HepG2 (cell line): ENCODE measurements at regions not wholly inside any gene's neighbourhood (a gene's known extent, or its start where the extent isn't known, plus 50 kb on each side); places are given as distances from the start of the nearest gene placed in this dataset.

Experiments
- AKAP8 ChIP-seq: sonication (generic); formaldehyde crosslinking; IDR thresholded peaks from 2 replicates; pipeline ENCODE4 v1.5.1; 2020; ENCODE audit warnings: mild to moderate bottlenecking, missing genetic modification reagents
- ARNT2 ChIP-seq: sonication (generic); formaldehyde crosslinking; IDR thresholded peaks from 2 replicates; pipeline ENCODE4 v1.8.0; 2022; ENCODE audit warnings: mild to moderate bottlenecking, low read depth, missing genetic modification reagents, moderate library complexity
- CAMTA2 ChIP-seq: sonication (generic); formaldehyde crosslinking; IDR thresholded peaks from 2 replicates; pipeline ENCODE4 v1.4.0; 2020; ENCODE audit warnings: mild to moderate bottlenecking, missing genetic modification reagents, borderline replicate concordance
- GATAD2A ChIP-seq: IDR thresholded peaks from 2 replicates; pipeline ENCODE4 v1.6.1; 2016
- HDAC2 ChIP-seq: sonication (generic); formaldehyde crosslinking; IDR thresholded peaks from 2 replicates; pipeline ENCODE4 v1.4.0; 2020; ENCODE audit warnings: missing genetic modification reagents
- RFX1 ChIP-seq: fragments of 450-650 bp; IDR thresholded peaks from 2 replicates; pipeline ENCODE4 v1.6.1; 2017
- RFX3 ChIP-seq: IDR thresholded peaks from 2 replicates; pipeline ENCODE4 v1.6.1; 2016; ENCODE audit warnings: missing biosample characterization, missing genetic modification reagents
- XBP1 ChIP-seq: sonication (generic); formaldehyde crosslinking; IDR thresholded peaks from 2 replicates; pipeline ENCODE4 v1.5.0; 2020; ENCODE audit warnings: missing genetic modification reagents
- ZNF234 ChIP-seq: sonication (generic); formaldehyde crosslinking; conservative IDR thresholded peaks from 2 replicates; pipeline ENCODE4 v1.5.1; 2020; ENCODE audit warnings: mild to moderate bottlenecking, missing genetic modification reagents
- ZNF333 ChIP-seq: sonication (generic); formaldehyde crosslinking; IDR thresholded peaks from 2 replicates; pipeline ENCODE4 v1.4.0; 2020; ENCODE audit warnings: mild to moderate bottlenecking, missing genetic modification reagents, borderline replicate concordance
- ZNF7 ChIP-seq: IDR thresholded peaks from 2 replicates; pipeline ENCODE4 v1.6.1; 2016; ENCODE audit warnings: missing biosample characterization, missing genetic modification reagents
- TF ChIP-seq, protein P1 (sequence below): sonication (generic); formaldehyde crosslinking; IDR thresholded peaks from 2 replicates; pipeline ENCODE4 v1.5.1; 2020; ENCODE audit warnings: mild to moderate bottlenecking, moderate library complexity, missing genetic modification reagents
- TF ChIP-seq, protein P2 (sequence below): sonication (generic); formaldehyde crosslinking; IDR thresholded peaks from 2 replicates; pipeline ENCODE4 v1.4.0; 2020; ENCODE audit warnings: mild to moderate bottlenecking, missing genetic modification reagents
- TF ChIP-seq, protein P3 (sequence below): sonication (generic); formaldehyde crosslinking; IDR thresholded peaks from 2 replicates; pipeline ENCODE4 v1.5.0; 2020; ENCODE audit warnings: missing genetic modification reagents
- TF ChIP-seq, protein P4 (sequence below): sonication (generic); formaldehyde crosslinking; conservative IDR thresholded peaks from 2 replicates; pipeline ENCODE4 v1.8.0; 2022; ENCODE audit warnings: missing genetic modification reagents
- TF ChIP-seq, protein P5 (sequence below): sonication (generic); formaldehyde crosslinking; IDR thresholded peaks from 2 replicates; pipeline ENCODE4 v1.4.0; 2020; ENCODE audit warnings: missing genetic modification reagents
- TF ChIP-seq, protein P6 (sequence below): sonication (generic); formaldehyde crosslinking; IDR thresholded peaks from 2 replicates; pipeline ENCODE4 v1.8.1; 2023; ENCODE audit warnings: missing genetic modification reagents, mild to moderate bottlenecking, borderline replicate concordance
- TF ChIP-seq, protein P7 (sequence below): sonication (generic); formaldehyde crosslinking; IDR thresholded peaks from 2 replicates; pipeline ENCODE4 v1.5.0; 2020; ENCODE audit warnings: missing genetic modification reagents

DNA sequence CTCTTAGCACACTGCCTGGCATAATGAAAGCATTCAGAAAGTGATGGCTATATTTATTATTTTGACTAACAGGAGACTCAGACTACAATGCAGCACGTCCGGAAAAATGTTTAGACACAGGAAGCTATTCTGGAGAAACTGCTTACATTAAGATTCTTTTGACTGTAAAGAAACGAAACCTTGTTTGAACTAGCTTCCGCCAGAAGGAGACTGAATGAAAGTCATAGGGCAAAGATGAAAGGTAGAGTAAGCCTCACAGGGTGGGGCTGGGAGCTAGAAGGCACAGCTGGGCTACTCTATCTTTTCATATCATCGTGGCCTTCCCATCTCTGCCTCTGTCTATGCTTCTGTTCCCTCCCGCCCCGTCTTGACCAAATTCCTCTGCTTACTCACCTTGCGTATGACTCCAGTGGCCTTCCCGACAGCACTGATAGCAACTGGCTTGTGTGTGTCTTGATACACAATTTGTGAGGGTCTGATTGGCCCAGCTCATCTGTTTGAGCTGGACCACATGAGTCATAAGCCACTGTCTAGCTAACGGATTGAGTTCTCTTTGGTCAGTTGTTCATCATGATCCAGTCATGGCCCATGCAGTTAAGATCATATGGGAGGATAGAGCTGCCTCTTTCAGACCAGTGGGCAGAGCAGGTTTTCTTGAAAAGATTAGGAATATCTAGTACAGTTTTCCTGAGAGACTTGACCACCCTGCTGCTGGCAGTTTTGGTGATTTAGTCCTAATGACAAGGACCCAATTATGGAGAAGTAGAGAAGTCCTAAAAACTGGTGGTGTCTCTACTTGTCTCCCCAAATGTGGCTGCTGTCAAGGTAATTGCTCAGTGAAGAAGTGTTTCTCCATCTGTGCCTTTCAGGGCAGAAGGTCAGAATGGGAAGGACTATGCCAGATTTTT lies 151.5 kb upstream of the SLC38A2 start (continued):
- TF ChIP-seq, protein P1, sequence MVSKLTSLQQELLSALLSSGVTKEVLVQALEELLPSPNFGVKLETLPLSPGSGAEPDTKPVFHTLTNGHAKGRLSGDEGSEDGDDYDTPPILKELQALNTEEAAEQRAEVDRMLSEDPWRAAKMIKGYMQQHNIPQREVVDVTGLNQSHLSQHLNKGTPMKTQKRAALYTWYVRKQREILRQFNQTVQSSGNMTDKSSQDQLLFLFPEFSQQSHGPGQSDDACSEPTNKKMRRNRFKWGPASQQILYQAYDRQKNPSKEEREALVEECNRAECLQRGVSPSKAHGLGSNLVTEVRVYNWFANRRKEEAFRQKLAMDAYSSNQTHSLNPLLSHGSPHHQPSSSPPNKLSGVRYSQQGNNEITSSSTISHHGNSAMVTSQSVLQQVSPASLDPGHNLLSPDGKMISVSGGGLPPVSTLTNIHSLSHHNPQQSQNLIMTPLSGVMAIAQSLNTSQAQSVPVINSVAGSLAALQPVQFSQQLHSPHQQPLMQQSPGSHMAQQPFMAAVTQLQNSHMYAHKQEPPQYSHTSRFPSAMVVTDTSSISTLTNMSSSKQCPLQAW (CRISPR knock-in tag), result no peak
- TF ChIP-seq CAMTA2 (CRISPR knock-in tag) (no peak), GATAD2A (CRISPR knock-in tag) (peak; percentile 51), RFX1 (no peak), AKAP8 (CRISPR knock-in tag) (no peak), HDAC2 (CRISPR knock-in tag) (no peak; the same call in 1 of the 2 replicates), ARNT2 (CRISPR knock-in tag) (no peak), RFX3 (CRISPR knock-in tag) (no peak), ZNF7 (CRISPR knock-in tag) (no peak), XBP1 (CRISPR knock-in tag) (no peak), ZNF234 (CRISPR knock-in tag) (no peak), ZNF333 (CRISPR knock-in tag) (no peak)
- TF ChIP-seq, protein P2, sequence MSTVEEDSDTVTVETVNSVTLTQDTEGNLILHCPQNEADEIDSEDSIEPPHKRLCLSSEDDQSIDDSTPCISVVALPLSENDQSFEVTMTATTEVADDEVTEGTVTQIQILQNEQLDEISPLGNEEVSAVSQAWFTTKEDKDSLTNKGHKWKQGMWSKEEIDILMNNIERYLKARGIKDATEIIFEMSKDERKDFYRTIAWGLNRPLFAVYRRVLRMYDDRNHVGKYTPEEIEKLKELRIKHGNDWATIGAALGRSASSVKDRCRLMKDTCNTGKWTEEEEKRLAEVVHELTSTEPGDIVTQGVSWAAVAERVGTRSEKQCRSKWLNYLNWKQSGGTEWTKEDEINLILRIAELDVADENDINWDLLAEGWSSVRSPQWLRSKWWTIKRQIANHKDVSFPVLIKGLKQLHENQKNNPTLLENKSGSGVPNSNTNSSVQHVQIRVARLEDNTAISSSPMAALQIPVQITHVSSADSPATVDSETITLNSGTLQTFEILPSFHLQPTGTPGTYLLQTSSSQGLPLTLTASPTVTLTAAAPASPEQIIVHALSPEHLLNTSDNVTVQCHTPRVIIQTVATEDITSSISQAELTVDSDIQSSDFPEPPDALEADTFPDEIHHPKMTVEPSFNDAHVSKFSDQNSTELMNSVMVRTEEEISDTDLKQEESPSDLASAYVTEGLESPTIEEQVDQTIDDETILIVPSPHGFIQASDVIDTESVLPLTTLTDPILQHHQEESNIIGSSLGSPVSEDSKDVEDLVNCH, result no peak
- TF ChIP-seq, protein P3, sequence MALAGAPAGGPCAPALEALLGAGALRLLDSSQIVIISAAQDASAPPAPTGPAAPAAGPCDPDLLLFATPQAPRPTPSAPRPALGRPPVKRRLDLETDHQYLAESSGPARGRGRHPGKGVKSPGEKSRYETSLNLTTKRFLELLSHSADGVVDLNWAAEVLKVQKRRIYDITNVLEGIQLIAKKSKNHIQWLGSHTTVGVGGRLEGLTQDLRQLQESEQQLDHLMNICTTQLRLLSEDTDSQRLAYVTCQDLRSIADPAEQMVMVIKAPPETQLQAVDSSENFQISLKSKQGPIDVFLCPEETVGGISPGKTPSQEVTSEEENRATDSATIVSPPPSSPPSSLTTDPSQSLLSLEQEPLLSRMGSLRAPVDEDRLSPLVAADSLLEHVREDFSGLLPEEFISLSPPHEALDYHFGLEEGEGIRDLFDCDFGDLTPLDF (CRISPR knock-in tag), result no peak
- TF ChIP-seq, protein P4, sequence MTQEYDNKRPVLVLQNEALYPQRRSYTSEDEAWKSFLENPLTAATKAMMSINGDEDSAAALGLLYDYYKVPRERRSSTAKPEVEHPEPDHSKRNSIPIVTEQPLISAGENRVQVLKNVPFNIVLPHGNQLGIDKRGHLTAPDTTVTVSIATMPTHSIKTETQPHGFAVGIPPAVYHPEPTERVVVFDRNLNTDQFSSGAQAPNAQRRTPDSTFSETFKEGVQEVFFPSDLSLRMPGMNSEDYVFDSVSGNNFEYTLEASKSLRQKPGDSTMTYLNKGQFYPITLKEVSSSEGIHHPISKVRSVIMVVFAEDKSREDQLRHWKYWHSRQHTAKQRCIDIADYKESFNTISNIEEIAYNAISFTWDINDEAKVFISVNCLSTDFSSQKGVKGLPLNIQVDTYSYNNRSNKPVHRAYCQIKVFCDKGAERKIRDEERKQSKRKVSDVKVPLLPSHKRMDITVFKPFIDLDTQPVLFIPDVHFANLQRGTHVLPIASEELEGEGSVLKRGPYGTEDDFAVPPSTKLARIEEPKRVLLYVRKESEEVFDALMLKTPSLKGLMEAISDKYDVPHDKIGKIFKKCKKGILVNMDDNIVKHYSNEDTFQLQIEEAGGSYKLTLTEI (CRISPR knock-in tag), result no peak
- TF ChIP-seq, protein P5, sequence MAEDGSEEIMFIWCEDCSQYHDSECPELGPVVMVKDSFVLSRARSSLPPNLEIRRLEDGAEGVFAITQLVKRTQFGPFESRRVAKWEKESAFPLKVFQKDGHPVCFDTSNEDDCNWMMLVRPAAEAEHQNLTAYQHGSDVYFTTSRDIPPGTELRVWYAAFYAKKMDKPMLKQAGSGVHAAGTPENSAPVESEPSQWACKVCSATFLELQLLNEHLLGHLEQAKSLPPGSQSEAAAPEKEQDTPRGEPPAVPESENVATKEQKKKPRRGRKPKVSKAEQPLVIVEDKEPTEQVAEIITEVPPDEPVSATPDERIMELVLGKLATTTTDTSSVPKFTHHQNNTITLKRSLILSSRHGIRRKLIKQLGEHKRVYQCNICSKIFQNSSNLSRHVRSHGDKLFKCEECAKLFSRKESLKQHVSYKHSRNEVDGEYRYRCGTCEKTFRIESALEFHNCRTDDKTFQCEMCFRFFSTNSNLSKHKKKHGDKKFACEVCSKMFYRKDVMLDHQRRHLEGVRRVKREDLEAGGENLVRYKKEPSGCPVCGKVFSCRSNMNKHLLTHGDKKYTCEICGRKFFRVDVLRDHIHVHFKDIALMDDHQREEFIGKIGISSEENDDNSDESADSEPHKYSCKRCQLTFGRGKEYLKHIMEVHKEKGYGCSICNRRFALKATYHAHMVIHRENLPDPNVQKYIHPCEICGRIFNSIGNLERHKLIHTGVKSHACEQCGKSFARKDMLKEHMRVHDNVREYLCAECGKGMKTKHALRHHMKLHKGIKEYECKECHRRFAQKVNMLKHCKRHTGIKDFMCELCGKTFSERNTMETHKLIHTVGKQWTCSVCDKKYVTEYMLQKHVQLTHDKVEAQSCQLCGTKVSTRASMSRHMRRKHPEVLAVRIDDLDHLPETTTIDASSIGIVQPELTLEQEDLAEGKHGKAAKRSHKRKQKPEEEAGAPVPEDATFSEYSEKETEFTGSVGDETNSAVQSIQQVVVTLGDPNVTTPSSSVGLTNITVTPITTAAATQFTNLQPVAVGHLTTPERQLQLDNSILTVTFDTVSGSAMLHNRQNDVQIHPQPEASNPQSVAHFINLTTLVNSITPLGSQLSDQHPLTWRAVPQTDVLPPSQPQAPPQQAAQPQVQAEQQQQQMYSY (CRISPR knock-in tag), result no peak
- TF ChIP-seq, protein P6, sequence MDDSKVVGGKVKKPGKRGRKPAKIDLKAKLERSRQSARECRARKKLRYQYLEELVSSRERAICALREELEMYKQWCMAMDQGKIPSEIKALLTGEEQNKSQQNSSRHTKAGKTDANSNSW (CRISPR knock-in tag), result no peak
- TF ChIP-seq, protein P7, sequence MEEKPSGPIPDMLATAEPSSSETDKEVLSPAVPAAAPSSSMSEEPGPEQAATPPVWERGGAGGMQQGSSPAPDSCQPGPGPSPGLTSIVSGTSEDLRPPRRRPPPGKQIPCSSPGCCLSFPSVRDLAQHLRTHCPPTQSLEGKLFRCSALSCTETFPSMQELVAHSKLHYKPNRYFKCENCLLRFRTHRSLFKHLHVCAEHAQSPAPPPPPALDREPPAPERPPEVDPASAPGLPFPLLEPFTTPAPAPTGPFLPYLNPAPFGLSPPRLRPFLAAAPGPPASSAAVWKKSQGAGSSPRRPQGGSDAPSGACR (CRISPR knock-in tag), result peak; percentile 66; the same call in 1 of the 2 replicates
